ENCODE measurements at regions not wholly inside any gene's neighbourhood (a gene's known extent, or its start where the extent isn't known, plus 50 kb on each side); places are given as distances from the start of the nearest gene placed in this dataset.

GRCh38 chr18:76570856-76571255 is 75.8 kb upstream of the ZNF516 start:
- Histone ChIP-seq H3K4me1 (ENCODE audit: control insufficient read depth in 1 of 2, insufficient read depth in 2 of 2, low read length in 2 of 2) (peaks cover 3 to 19% of the 10 kb centered on the region in 2 experiments; a peak in 3 of 4 replicates), H3K79me2 (ENCODE audit: insufficient read depth, low read length) (no peaks in the 10 kb centered on the region), H3K27ac (ENCODE audit: low read depth, low read length) (no peak overlapping the region), H3K9ac (ENCODE audit: low read length) (no peak overlapping the region), H3K9me3 (ENCODE audit: control insufficient read depth in 1 of 2, insufficient read depth in 1 of 2, low read depth in 1 of 2, low read length in 2 of 2) (no peaks in the 10 kb centered on the region), H2AFZ (ENCODE audit: low read depth, low read length, poor library complexity, severe bottlenecking) (no peak overlapping the region), H3K36me3 (ENCODE audit: control insufficient read depth in 1 of 2, insufficient read depth in 2 of 2, low read length in 2 of 2) (no peaks in the 10 kb centered on the region), H4K20me1 (ENCODE audit: insufficient read depth) (no peaks in the 10 kb centered on the region), H3K4me2 (ENCODE audit: low read length) (no peak overlapping the region), H3K9me2 (ENCODE audit: insufficient read depth) (no peaks in the 10 kb centered on the region), H3K4me3 (replicated peaks in 1 of 2; ENCODE audit: low read depth in 1 of 2, low read length in 2 of 2) (no peak overlapping the region), H3K27me3 (ENCODE audit: insufficient read depth, low read length) (no peaks in the 10 kb centered on the region)
- DNase-seq (ENCODE audit: low read depth, low spot score) (no peak), ATAC-seq (no peak)
- CTCF ChIA-PET, result no interaction called here
- no TSS peak for BruUV-seq (replicated peaks)
- POLR2A ChIA-PET, result no interaction called here
- TF ChIP-seq SP1 (IDR thresholded peaks at IDR 0.05; ENCODE audit: low read depth) (no peak), POLR2A (IDR thresholded peaks at IDR 0.05; ENCODE audit: borderline replicate concordance, extremely low read depth, insufficient read depth, insufficient read length) (no peak), SRF (IDR thresholded peaks at IDR 0.05; ENCODE audit: low read depth) (no peak), CBX3 (IDR thresholded peaks at IDR 0.05; ENCODE audit: low read depth) (no peak), POLR2AphosphoS5 (IDR thresholded peaks at IDR 0.05; ENCODE audit: low read depth, low read length) (no peak), RAD21 (IDR thresholded peaks at IDR 0.05; ENCODE audit: low read depth) (no peak), TCF7L2 (IDR thresholded peaks at IDR 0.05; ENCODE audit: borderline replicate concordance, extremely low read depth, insufficient read depth, insufficient read length) (no peak), FOSL1 (IDR thresholded peaks at IDR 0.05; ENCODE audit: low read depth) (no peak)
- intact Hi-C loops (cut with micrococcal nuclease), result no loop called here
- RAD21 ChIA-PET (ENCODE audit: low non-redundant PET in 1 of 2, low total read pairs in 2 of 2, uncharacterized antibody in 2 of 2, unreplicated experiment in 2 of 2), result no interaction called here

- no peaks in the 10 kb centered on the region for H3K27me3 ChIP-seq (ENCODE audit: insufficient read depth, low read length)
- no peak overlapping the region for H3K27ac ChIP-seq (ENCODE audit: low read depth, low read length)
- intact Hi-C loops (cut with micrococcal nuclease), result no loop called here
- peaks cover 6 to 26% of the 10 kb centered on the region in 2 experiments for H3K4me1 ChIP-seq (ENCODE audit: control insufficient read depth in 1 of 2, insufficient read depth in 2 of 2, low read length in 2 of 2)
- no peaks in the 10 kb centered on the region for H4K20me1 ChIP-seq (ENCODE audit: insufficient read depth)
- DNase-seq (ENCODE audit: low read depth, low spot score) (no peak), ATAC-seq (no peak)
- H3K9me2 ChIP-seq (ENCODE audit: insufficient read depth), result no peaks in the 10 kb centered on the region
- ChIA-PET CTCF (no interaction called here), POLR2A (no interaction called here), RAD21 (ENCODE audit: low non-redundant PET in 1 of 2, low total read pairs in 2 of 2, uncharacterized antibody in 2 of 2, unreplicated experiment in 2 of 2) (no interaction called here)
- H3K9ac ChIP-seq (ENCODE audit: low read length), result no peak overlapping the region
- no peak overlapping the region for H3K4me3 ChIP-seq (replicated peaks in 1 of 2; ENCODE audit: low read depth in 1 of 2, low read length in 2 of 2)
- H3K36me3 ChIP-seq (ENCODE audit: control insufficient read depth in 1 of 2, insufficient read depth in 2 of 2, low read length in 2 of 2), result no peaks in the 10 kb centered on the region
- H3K4me2 ChIP-seq (ENCODE audit: low read length), result no peak overlapping the region
- no peaks in the 10 kb centered on the region for H3K9me3 ChIP-seq (ENCODE audit: control insufficient read depth in 1 of 2, insufficient read depth in 1 of 2, low read depth in 1 of 2, low read length in 2 of 2)
- no TSS peak for BruUV-seq (replicated peaks)
- no peaks in the 10 kb centered on the region for H3K79me2 ChIP-seq (ENCODE audit: insufficient read depth, low read length)
- no peak overlapping the region for H2AFZ ChIP-seq (ENCODE audit: low read depth, low read length, poor library complexity, severe bottlenecking)
- no peak for TF ChIP-seq CEBPB (IDR thresholded peaks at IDR 0.05; ENCODE audit: low read depth)
- TF ChIP-seq SRF (IDR thresholded peaks at IDR 0.05; ENCODE audit: low read depth), result no peak
- TF ChIP-seq TCF7L2 (IDR thresholded peaks at IDR 0.05; ENCODE audit: borderline replicate concordance, extremely low read depth, insufficient read depth, insufficient read length), result no peak
- TF ChIP-seq EZH2 (IDR thresholded peaks at IDR 0.05), result no peak
- no peak for TF ChIP-seq JUND (IDR thresholded peaks at IDR 0.05)
- TF ChIP-seq ZFX (IDR thresholded peaks at IDR 0.05), result no peak
- TF ChIP-seq POLR2A (IDR thresholded peaks at IDR 0.05; ENCODE audit: borderline replicate concordance, extremely low read depth, insufficient read depth, insufficient read length), result no peak
- no peak for TF ChIP-seq REST (IDR thresholded peaks at IDR 0.05; ENCODE audit: low read depth)
- no peak for TF ChIP-seq POLR2AphosphoS5 (IDR thresholded peaks at IDR 0.05; ENCODE audit: low read depth, low read length)
- no peak for TF ChIP-seq ATF3 (IDR thresholded peaks at IDR 0.05)
- TF ChIP-seq MAX (IDR thresholded peaks at IDR 0.05), result no peak
- TF ChIP-seq ZNF274 (IDR thresholded peaks at IDR 0.05; ENCODE audit: low read depth, low read length), result no peak
- TF ChIP-seq EZH2phosphoT487 (IDR thresholded peaks at IDR 0.05; ENCODE audit: borderline replicate concordance), result no peak
Observed at GRCh38 chr18:76569644-76570419, 74.8 kb upstream of the ZNF516 start.

Data from HCT116 (cell line).